CD4-positive, alpha-beta T cell treated with Interleukin-2 at 100 ng/mL for 4 hours (primary cell): ENCODE measurements at regions not wholly inside any gene's neighbourhood (a gene's known extent, or its start where the extent isn't known, plus 50 kb on each side); places are given as distances from the start of the nearest gene placed in this dataset.
"Not testable (repeated sequence)": the region's sequence is repeated elsewhere in the genome, so short reads cannot be mapped to it uniquely, and the experiment has no call there.

Source experiments
- DNase-seq: peaks from one replicate; pipeline ENCODE4 v3.0.0-alpha.2; 2020; ENCODE audit warnings: low spot score

- no peak for DNase-seq
These were observed 176.3 kb downstream of the TMEM161B start for GRCh38 chr5:88092358-88092757.

GRCh38 chr5:88090506-88090905 is 178.1 kb downstream of the TMEM161B start:
- no peak for DNase-seq

GRCh38 chr5:88089719-88090390 is 178.8 kb downstream of the TMEM161B start:
- no peak for DNase-seq

GRCh38 chr5:88085462-88085861 is 183.2 kb downstream of the TMEM161B start:
- no peak for DNase-seq

- no peak for DNase-seq
These were observed 186.8 kb downstream of the TMEM161B start for GRCh38 chr5:88081877-88082276.

- DNase-seq: no peak
These were observed 204.8 kb downstream of the TMEM161B start for GRCh38 chr5:88063813-88064212.

GRCh38 chr5:88060194-88060593 is 208.5 kb downstream of the TMEM161B start:
- no peak for DNase-seq

- no peak for DNase-seq
These were observed 210.0 kb downstream of the TMEM161B start for GRCh38 chr5:88058625-88059024.

GRCh38 chr5:88052468-88052867 is 216.2 kb downstream of the TMEM161B start:
- not testable (repeated sequence) for DNase-seq

- no peak for DNase-seq
These were observed 217.5 kb downstream of the TMEM161B start for GRCh38 chr5:88051148-88051547.

GRCh38 chr5:88049737-88050136 is 218.9 kb downstream of the TMEM161B start:
- DNase-seq: no peak

GRCh38 chr5:88049156-88049555 is 219.5 kb downstream of the TMEM161B start:
- DNase-seq: no peak

- no peak for DNase-seq
These were observed 222.6 kb downstream of the TMEM161B start for GRCh38 chr5:88045931-88046461.

GRCh38 chr5:88045165-88045564 is 223.5 kb downstream of the TMEM161B start:
- no peak for DNase-seq

- DNase-seq: no peak
These were observed 234.1 kb downstream of the TMEM161B start for GRCh38 chr5:88034520-88034919.

GRCh38 chr5:88033191-88033590 is 235.5 kb downstream of the TMEM161B start:
- DNase-seq: no peak

- DNase-seq: no peak
These were observed 239.6 kb downstream of the TMEM161B start for GRCh38 chr5:88029011-88029410.

- DNase-seq: no peak
These were observed 247.5 kb downstream of the TMEM161B start for GRCh38 chr5:88021141-88021540.

- DNase-seq: not testable (repeated sequence)
These were observed 253.7 kb downstream of the TMEM161B start for GRCh38 chr5:88014984-88015383.

GRCh38 chr5:88000877-88001276 is 267.8 kb downstream of the TMEM161B start:
- DNase-seq: no peak

GRCh38 chr5:87997662-87998061 is 271.0 kb downstream of the TMEM161B start:
- no peak for DNase-seq

- no peak for DNase-seq
These were observed 302.4 kb downstream of the TMEM161B start for GRCh38 chr5:87966213-87966612.

GRCh38 chr5:87954121-87954520 is 314.5 kb downstream of the TMEM161B start:
- no peak for DNase-seq

GRCh38 chr5:87951661-87952060 is 317.0 kb downstream of the TMEM161B start:
- no peak for DNase-seq
